22Rv1 (cell line): ENCODE measurements at regions not wholly inside any gene's neighbourhood (a gene's known extent, or its start where the extent isn't known, plus 50 kb on each side); places are given as distances from the start of the nearest gene placed in this dataset.

Experiments
- H3K27ac ChIP-seq: fragments of 450-650 bp; 2 replicates; pipeline ENCODE4 v1.5.1; 2017
- CTCF ChIP-seq: fragments of 450-650 bp; IDR thresholded peaks from 2 replicates; pipeline ENCODE4 v1.5.1; 2017; ENCODE audit warnings: mild to moderate bottlenecking
- ZFX ChIP-seq: fragments of 450-650 bp; IDR thresholded peaks from 2 replicates; pipeline ENCODE4 v1.6.1; 2017; ENCODE audit warnings: antibody characterized with exemption, borderline replicate concordance

GRCh38 chr2:30031184-30031583 lies 109.8 kb upstream of the ALK start:
- no peak overlapping the region for H3K27ac ChIP-seq
- TF ChIP-seq CTCF (no peak), ZFX (no peak)

- H3K27ac ChIP-seq, result no peak overlapping the region
- TF ChIP-seq ZFX (no peak), CTCF (no peak)
Observed at GRCh38 chr2:30034052-30034775, 112.6 kb upstream of the YPEL5 start.

DNA sequence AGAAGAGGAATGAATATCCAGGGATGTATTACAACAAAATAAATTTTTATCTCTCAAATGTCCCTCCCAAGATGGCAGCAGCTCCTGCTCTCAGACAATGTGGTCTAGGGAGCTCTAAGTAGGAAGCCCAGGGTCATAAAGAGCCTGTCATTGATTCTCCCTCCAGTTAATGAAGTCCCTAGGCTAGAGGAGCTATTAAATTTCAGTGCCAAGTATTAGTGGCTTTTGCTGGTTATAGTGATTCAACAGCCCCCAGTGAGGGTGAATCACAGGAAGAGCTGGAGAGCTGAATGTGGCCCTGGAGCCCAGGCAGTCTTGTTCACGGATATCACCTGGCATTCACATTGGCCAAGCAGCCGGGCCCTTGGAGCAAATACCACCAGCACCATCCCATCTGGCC lies 109.8 kb upstream of the YPEL5 start:
- no peak for TF ChIP-seq ZFX
- no peak for TF ChIP-seq CTCF
- no peak overlapping the region for H3K27ac ChIP-seq

DNA sequence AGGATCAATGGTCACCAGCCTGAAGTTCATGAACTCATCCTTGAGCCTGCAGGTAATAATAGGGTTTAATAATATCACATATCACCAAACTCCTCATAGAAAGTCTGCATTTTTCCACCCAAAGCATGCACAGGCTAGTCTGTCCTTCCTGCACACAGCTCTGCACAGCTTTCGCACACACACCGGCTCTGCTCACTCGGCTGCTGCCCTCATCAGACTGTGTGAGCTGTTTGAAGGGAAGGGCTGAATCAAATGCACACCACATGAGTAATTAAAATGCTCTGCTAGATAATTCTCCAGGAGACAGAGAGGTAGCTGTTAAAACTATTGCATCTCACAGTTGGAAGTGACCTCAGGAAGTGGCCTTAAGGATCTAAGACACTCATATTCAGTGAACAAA lies 108.4 kb upstream of the YPEL5 start:
- TF ChIP-seq CTCF (no peak), ZFX (no peak)
- H3K27ac ChIP-seq, result no peak overlapping the region

- H3K27ac ChIP-seq, result no peak overlapping the region
- TF ChIP-seq CTCF (no peak), ZFX (no peak)
Observed at GRCh38 chr2:30039101-30039500, 107.7 kb upstream of the YPEL5 start.

GRCh38 chr2:30040147-30040546 lies 106.7 kb upstream of the YPEL5 start:
- no peak for TF ChIP-seq CTCF
- TF ChIP-seq ZFX, result no peak
- no peak overlapping the region for H3K27ac ChIP-seq

- no peak overlapping the region for H3K27ac ChIP-seq
- TF ChIP-seq ZFX, result no peak
Observed at GRCh38 chr2:30041884-30042283, 104.9 kb upstream of the YPEL5 start.

- H3K27ac ChIP-seq, result no peak overlapping the region
- TF ChIP-seq ZFX (no peak), CTCF (no peak)
Observed at GRCh38 chr2:30046396-30046795, 100.4 kb upstream of the YPEL5 start.
